OCI-LY1 (cell line): ENCODE measurements at regions not wholly inside any gene's neighbourhood (a gene's known extent, or its start where the extent isn't known, plus 50 kb on each side); places are given as distances from the start of the nearest gene placed in this dataset.

Source experiments
- H2AFZ ChIP-seq: fragments of 200-600 bp; sonication (generic), shearing (Covaris generic); 2 replicates; pipeline ENCODE4 v1.6.0; 2014; ENCODE audit warnings: antibody characterized with exemption, mild to moderate bottlenecking, low read length
- H3F3A ChIP-seq: fragments of 200-600 bp; sonication (generic), shearing (Covaris generic); 2 replicates; pipeline ENCODE4 v1.6.0; 2014; ENCODE audit warnings: mild to moderate bottlenecking, antibody characterized with exemption, low read length, moderate library complexity; ENCODE audit not compliant: insufficient read depth
- H3K27ac ChIP-seq: fragments of 200-600 bp; sonication (generic); 2 replicates; pipeline ENCODE4 v1.5.1; 2014; ENCODE audit warnings: low read length, mixed run types, mild to moderate bottlenecking, low read depth; ENCODE audit not compliant: poor library complexity, severe bottlenecking
- H3K27me3 ChIP-seq: fragments of 200-600 bp; sonication (generic); 2 replicates; pipeline ENCODE4 v1.6.0; 2014; ENCODE audit warnings: antibody characterized with exemption, mild to moderate bottlenecking, low read length, moderate library complexity; ENCODE audit not compliant: insufficient read depth
- H3K36me3 ChIP-seq: fragments of 200-600 bp; sonication (generic); 2 replicates; pipeline ENCODE4 v1.6.1; 2014; ENCODE audit warnings: mild to moderate bottlenecking, antibody characterized with exemption, low read length, moderate library complexity, mixed read lengths; ENCODE audit not compliant: insufficient read depth
- H3K4me1 ChIP-seq: fragments of 200-600 bp; sonication (generic); 2 replicates; pipeline ENCODE4 v1.5.1; 2014; ENCODE audit warnings: mild to moderate bottlenecking, low read length, moderate library complexity; ENCODE audit not compliant: insufficient read depth, severe bottlenecking
- H3K4me2 ChIP-seq: fragments of 200-600 bp; sonication (generic), shearing (Covaris generic); 2 replicates; pipeline ENCODE4 v1.6.1; 2014; ENCODE audit warnings: low read length
- H3K4me3 ChIP-seq: fragments of 200-600 bp; sonication (generic); 2 replicates; pipeline ENCODE4 v1.5.1; 2014; ENCODE audit warnings: low read length, low read depth, mild to moderate bottlenecking, mixed read lengths; ENCODE audit not compliant: poor library complexity, severe bottlenecking
- H3K79me2 ChIP-seq: fragments of 200-600 bp; shearing (Covaris generic); 2 replicates; pipeline ENCODE4 v1.6.1; 2016; ENCODE audit warnings: mixed run types, low read length, mixed read lengths; ENCODE audit not compliant: insufficient read depth
- H3K9ac ChIP-seq: fragments of 200-600 bp; sonication (generic), shearing (Covaris generic); 2 replicates; pipeline ENCODE4 v1.6.1; 2014; ENCODE audit warnings: mild to moderate bottlenecking, low read length, mixed read lengths
- H3K9me2 ChIP-seq: fragments of 200-600 bp; sonication (generic), shearing (Covaris generic); 2 replicates; pipeline ENCODE4 v1.6.1; 2014; ENCODE audit warnings: low read depth, mild to moderate bottlenecking, low read length, mixed read lengths
- H3K9me3 ChIP-seq: fragments of 200-600 bp; shearing (Covaris generic); 2 replicates; pipeline ENCODE4 v1.6.1; 2014; ENCODE audit warnings: low read length, mixed read lengths
- H4K20me1 ChIP-seq: fragments of 200-600 bp; sonication (generic), shearing (Covaris generic); 2 replicates; pipeline ENCODE4 v1.6.0; 2016; ENCODE audit warnings: mild to moderate bottlenecking, low read length; ENCODE audit not compliant: insufficient read depth
- EZH2 ChIP-seq: fragments of 200-600 bp; sonication (generic), shearing (Covaris generic); IDR thresholded peaks from 2 replicates; pipeline ENCODE4 v1.8.0; 2017; ENCODE audit warnings: borderline replicate concordance, mixed run types, mild to moderate bottlenecking, antibody characterized with exemption, low read length, moderate library complexity, mixed read lengths
- TF ChIP-seq, protein P1 (sequence below): fragments of 200-600 bp; sonication (generic), shearing (Covaris generic); IDR thresholded peaks from 2 replicates; pipeline ENCODE4 v1.5.1; 2017; ENCODE audit warnings: mild to moderate bottlenecking, antibody characterized with exemption, low read length, moderate library complexity, mixed read lengths

DNA sequence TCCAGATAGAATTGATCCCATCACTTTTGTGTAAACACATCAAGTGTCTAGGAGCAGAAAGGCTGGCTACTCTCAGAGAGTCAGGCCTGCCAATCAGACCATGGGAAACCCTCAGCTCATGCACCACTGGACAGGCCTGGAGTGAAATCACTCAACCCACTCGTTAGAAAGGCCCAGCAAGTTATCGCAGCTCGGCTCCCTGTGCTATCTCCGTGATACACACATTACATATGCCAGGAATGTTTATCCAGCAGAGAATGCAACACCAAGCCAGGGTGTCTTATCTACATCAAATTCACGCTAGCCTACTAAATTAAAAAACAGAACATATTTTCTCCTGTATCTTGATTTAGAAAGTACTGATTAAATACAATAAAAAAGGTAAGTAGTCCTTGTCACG is 232.4 kb upstream of the FOXQ1 start:
- Histone ChIP-seq H3K27ac (no peak overlapping the region), H3K9ac (no peak overlapping the region), H4K20me1 (no peaks in the 10 kb centered on the region), H3F3A (no peaks in the 10 kb centered on the region), H3K9me2 (no peaks in the 10 kb centered on the region), H3K36me3 (no peaks in the 10 kb centered on the region), H2AFZ (no peak overlapping the region), H3K79me2 (no peaks in the 10 kb centered on the region), H3K4me3 (no peak overlapping the region), H3K4me1 (no peaks in the 10 kb centered on the region), H3K27me3 (no peaks in the 10 kb centered on the region), H3K9me3 (no peaks in the 10 kb centered on the region), H3K4me2 (no peak overlapping the region)
- no peak for TF ChIP-seq EZH2
- TF ChIP-seq, protein P1, sequence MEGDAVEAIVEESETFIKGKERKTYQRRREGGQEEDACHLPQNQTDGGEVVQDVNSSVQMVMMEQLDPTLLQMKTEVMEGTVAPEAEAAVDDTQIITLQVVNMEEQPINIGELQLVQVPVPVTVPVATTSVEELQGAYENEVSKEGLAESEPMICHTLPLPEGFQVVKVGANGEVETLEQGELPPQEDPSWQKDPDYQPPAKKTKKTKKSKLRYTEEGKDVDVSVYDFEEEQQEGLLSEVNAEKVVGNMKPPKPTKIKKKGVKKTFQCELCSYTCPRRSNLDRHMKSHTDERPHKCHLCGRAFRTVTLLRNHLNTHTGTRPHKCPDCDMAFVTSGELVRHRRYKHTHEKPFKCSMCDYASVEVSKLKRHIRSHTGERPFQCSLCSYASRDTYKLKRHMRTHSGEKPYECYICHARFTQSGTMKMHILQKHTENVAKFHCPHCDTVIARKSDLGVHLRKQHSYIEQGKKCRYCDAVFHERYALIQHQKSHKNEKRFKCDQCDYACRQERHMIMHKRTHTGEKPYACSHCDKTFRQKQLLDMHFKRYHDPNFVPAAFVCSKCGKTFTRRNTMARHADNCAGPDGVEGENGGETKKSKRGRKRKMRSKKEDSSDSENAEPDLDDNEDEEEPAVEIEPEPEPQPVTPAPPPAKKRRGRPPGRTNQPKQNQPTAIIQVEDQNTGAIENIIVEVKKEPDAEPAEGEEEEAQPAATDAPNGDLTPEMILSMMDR = no peak

DNA sequence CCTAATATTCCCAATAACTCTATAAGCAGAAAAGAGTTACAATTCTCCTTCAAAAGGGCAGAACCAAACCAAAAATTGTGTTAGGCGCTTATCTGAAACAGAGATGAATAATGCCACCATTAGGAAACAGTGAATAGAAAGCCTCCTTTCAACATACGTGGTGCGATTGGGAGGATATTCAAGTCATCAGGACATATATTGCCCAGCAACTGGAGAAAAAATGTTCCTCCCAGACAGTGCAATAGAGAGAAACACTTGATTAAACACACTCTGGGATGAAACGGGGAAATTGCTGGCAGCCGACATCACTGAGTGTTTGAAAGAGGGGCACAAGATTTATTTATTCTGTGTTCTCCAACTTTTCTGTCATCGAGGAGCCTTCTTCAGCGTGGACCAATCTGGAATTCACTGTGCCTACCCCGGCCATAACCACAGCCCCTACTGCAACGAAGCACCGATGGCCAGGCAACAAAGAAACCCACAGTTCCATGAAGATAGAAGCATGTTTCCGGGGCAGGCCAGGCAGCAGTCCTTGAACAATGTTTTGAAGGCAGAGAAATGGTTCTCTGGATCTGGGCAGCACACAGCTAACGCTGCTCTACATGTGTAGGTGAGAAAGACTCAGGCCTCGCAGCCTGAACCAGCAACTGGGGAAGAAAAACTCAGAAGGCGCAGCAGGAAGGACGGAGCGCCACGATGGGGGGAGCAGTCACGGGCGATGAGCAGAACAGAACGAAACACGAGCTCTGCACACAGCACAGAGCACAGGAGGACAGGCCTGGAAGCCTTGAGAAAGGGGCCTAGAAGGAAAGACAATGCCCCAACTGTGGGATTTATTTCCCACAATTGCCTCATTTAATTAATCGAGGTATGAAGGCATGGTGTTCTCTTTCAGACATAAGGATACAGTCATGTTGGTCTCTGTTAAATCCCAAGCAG is 234.2 kb upstream of the FOXQ1 start:
- Histone ChIP-seq H3K27ac (no peak overlapping the region), H3K4me3 (no peak overlapping the region), H3F3A (no peaks in the 10 kb centered on the region), H3K4me2 (no peak overlapping the region), H3K36me3 (no peaks in the 10 kb centered on the region), H3K9ac (no peak overlapping the region), H2AFZ (no peak overlapping the region), H4K20me1 (no peaks in the 10 kb centered on the region), H3K4me1 (no peaks in the 10 kb centered on the region), H3K9me3 (no peaks in the 10 kb centered on the region), H3K27me3 (no peaks in the 10 kb centered on the region), H3K9me2 (no peaks in the 10 kb centered on the region), H3K79me2 (no peaks in the 10 kb centered on the region)
- TF ChIP-seq EZH2 = no peak
- TF ChIP-seq, protein P1 = no peak

DNA sequence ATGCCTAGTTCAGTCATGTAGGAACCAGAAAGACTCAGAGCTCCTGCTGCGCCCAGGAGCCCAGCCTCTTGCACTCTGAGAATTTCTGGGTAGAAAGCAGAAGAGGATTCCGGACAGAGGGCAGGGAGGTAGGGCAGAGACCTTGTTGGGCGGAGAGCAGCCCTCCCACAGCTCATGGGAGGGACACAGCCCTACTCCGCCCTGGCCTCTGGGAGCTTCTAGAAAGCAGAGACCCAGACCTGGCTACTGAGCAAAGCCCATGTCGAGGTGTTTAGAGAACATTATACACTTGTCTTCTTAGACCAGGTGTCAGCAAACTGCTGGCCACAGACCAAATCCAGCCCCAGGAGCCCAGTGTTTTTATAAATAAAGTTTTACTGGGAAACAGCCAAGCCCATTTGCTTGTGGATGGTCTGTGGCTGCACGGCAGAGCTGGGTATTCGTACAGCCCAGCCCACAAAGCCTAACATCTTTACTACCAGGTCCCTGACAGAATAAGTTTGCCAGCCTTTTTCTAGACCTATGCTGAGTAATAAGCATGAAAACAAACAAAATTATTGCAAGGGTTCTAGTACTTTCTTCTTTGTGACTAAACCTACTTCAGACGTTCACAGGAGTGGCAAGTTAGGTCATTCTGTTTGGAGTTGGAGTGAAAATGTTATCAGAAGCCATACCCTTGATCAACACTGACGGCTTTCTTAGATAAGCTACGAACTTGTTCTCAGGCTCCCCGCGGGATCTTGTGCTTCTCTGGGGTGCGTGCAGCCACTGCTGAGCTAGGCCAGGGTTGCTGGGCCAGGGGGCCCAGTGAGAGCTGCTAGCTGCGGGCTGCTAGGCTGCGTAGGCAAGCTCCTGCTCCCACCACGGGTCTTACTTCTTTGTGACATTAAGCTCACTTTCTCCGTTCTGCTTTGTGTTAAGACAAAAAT is 235.1 kb upstream of the FOXQ1 start:
- no peaks in the 10 kb centered on the region for H3K9me2 ChIP-seq
- no peak overlapping the region for H2AFZ ChIP-seq
- H4K20me1 ChIP-seq = no peaks in the 10 kb centered on the region
- H3K9me3 ChIP-seq = no peaks in the 10 kb centered on the region
- H3K27ac ChIP-seq = no peak overlapping the region
- TF ChIP-seq EZH2 = no peak
- TF ChIP-seq, protein P1 = no peak
- no peak overlapping the region for H3K9ac ChIP-seq
- no peaks in the 10 kb centered on the region for H3K36me3 ChIP-seq
- H3K79me2 ChIP-seq = no peaks in the 10 kb centered on the region
- no peak overlapping the region for H3K4me3 ChIP-seq
- H3K4me2 ChIP-seq = no peak overlapping the region
- H3F3A ChIP-seq = no peaks in the 10 kb centered on the region
- H3K27me3 ChIP-seq = no peaks in the 10 kb centered on the region
- no peaks in the 10 kb centered on the region for H3K4me1 ChIP-seq
